Stomach smooth muscle (tissue), 2 donors: ENCODE measurements at regions not wholly inside any gene's neighbourhood (a gene's known extent, or its start where the extent isn't known, plus 50 kb on each side); places are given as distances from the start of the nearest gene placed in this dataset.
A peak's percentile ranks its signal among the peaks of the same experiment; 100 is the strongest.

Source experiments
- H3K27ac ChIP-seq: one replicate; pipeline ENCODE4 v1.7.0; 2013; ENCODE audit warnings: mild to moderate bottlenecking, low read length, inconsistent platforms
- H3K27me3 ChIP-seq, 2 donors: one replicate each; pipeline ENCODE4 v1.7.0; 2013; ENCODE audit warnings: low read length in 2 of 2; ENCODE audit not compliant: insufficient read depth in 2 of 2, control insufficient read depth in 1 of 2
- H3K36me3 ChIP-seq, 2 donors: one replicate each; pipeline ENCODE4 v1.7.0; 2013; ENCODE audit warnings: low read length in 2 of 2; ENCODE audit not compliant: control insufficient read depth in 2 of 2, insufficient read depth in 2 of 2
- H3K4me1 ChIP-seq: one replicate; pipeline ENCODE4 v1.7.0; 2013; ENCODE audit warnings: low read length; ENCODE audit not compliant: control insufficient read depth, insufficient read depth
- H3K4me3 ChIP-seq, 2 donors: one replicate each; pipeline ENCODE4 v1.7.0; 2013; ENCODE audit warnings: low read length in 2 of 2
- H3K9ac ChIP-seq, 2 donors: one replicate each; pipeline ENCODE4 v1.7.0; 2013; ENCODE audit warnings: low read length in 2 of 2, mild to moderate bottlenecking in 1 of 2
- H3K9me3 ChIP-seq, 2 donors: one replicate each; pipeline ENCODE4 v1.7.0; 2013; ENCODE audit warnings: low read length in 2 of 2; ENCODE audit not compliant: control insufficient read depth in 2 of 2
- donor health status: healthy.
- donor health status: Pancreatic carcinoma.

GRCh38 chr1:234535763-234536515 is 57.0 kb upstream of the TARBP1 start:
- Histone ChIP-seq H3K4me1 (peaks cover 99% of the 10 kb centered on the region), H3K9ac (peak overlapping the region; percentile 61 to 89), H3K36me3 (no peaks in the 10 kb centered on the region), H3K27ac (peak overlapping the region; percentile 100), H3K9me3 (no peaks in the 10 kb centered on the region), H3K4me3 (peak overlapping the region; percentile 12 to 44), H3K27me3 (no peaks in the 10 kb centered on the region)

DNA sequence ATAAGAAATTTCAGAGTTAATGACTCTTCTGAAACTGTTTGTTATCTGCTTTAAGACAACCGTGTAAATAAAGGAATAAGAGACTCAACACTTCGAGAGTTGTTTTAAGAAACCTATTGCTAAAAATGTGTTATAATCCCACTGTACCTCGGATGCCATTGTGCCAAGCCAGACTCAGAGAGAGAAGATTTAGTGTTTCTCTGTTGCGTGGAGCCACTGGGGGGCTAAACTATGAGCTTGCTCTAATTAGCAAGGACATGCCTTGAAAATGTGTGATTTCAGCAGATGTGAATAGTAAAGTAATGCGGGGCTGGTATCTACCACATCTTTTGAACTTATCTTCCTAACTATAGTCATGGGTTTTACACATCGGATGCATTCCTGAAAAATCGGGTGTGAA is 56.2 kb upstream of the TARBP1 start:
- Histone ChIP-seq H3K9ac (peak overlapping the region; percentile 48 to 74), H3K27ac (peak overlapping the region; percentile 100), H3K36me3 (no peaks in the 10 kb centered on the region), H3K4me3 (peak overlapping the region; percentile 12 to 44), H3K4me1 (peaks cover 99% of the 10 kb centered on the region), H3K27me3 (no peaks in the 10 kb centered on the region), H3K9me3 (no peaks in the 10 kb centered on the region)

- Histone ChIP-seq H3K36me3 (no peaks in the 10 kb centered on the region), H3K4me1 (peaks cover 97% of the 10 kb centered on the region), H3K27ac (peak overlapping the region; percentile 100), H3K9ac (peak overlapping the region; percentile 51 to 94), H3K4me3 (peak overlapping the region; percentile 12 to 15), H3K27me3 (no peaks in the 10 kb centered on the region), H3K9me3 (no peaks in the 10 kb centered on the region)
Measured at GRCh38 chr1:234533975-234534876, 55.2 kb upstream of the TARBP1 start.

- Histone ChIP-seq H3K4me1 (peaks cover 96% of the 10 kb centered on the region), H3K9ac (peak overlapping the region; percentile 64 to 94), H3K9me3 (no peaks in the 10 kb centered on the region), H3K27ac (peak overlapping the region; percentile 100), H3K27me3 (no peaks in the 10 kb centered on the region), H3K4me3 (peak overlapping the region in 1 of 2 donors; percentile 4), H3K36me3 (no peaks in the 10 kb centered on the region)
Measured at GRCh38 chr1:234533034-234533891, 54.3 kb upstream of the TARBP1 start.

DNA sequence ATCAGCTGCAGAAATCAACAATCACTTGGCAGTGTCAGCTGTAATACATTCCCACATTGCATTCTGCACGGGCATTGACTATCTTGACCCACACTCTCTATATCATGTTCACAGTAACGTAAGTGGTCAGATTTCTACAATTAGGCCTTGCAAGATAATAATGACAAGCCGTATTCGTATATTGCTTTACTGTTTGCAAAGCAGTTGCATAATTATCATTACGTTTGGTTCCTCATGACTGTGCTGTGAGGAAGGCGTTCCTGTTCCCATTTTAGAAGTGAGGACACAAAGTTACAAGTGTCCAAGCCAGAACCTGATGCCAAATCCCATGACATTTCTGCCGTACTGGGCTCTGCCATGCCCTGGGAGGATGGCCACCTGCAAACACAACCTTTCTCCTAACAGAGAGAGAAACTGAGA is 53.5 kb upstream of the TARBP1 start:
- Histone ChIP-seq H3K4me3 (peak overlapping the region; percentile 2 to 4), H3K36me3 (no peaks in the 10 kb centered on the region), H3K27me3 (no peaks in the 10 kb centered on the region), H3K27ac (peak overlapping the region; percentile 100), H3K4me1 (peaks cover 88% of the 10 kb centered on the region), H3K9ac (peak overlapping the region; percentile 64 to 94), H3K9me3 (no peaks in the 10 kb centered on the region)

GRCh38 chr1:234531151-234531635 is 52.2 kb upstream of the TARBP1 start:
- peak overlapping the region in 1 of 2 donors; percentile 69 for H3K4me3 ChIP-seq
- no peaks in the 10 kb centered on the region for H3K9me3 ChIP-seq
- H3K9ac ChIP-seq, result peak overlapping the region; percentile 64 to 94
- H3K4me1 ChIP-seq, result peaks cover 75% of the 10 kb centered on the region
- H3K27ac ChIP-seq, result peak overlapping the region; percentile 100
- H3K27me3 ChIP-seq, result no peaks in the 10 kb centered on the region
- H3K36me3 ChIP-seq, result no peaks in the 10 kb centered on the region

GRCh38 chr1:234530672-234531071 is 51.7 kb upstream of the TARBP1 start:
- Histone ChIP-seq H3K27me3 (no peaks in the 10 kb centered on the region), H3K4me3 (peak overlapping the region in 1 of 2 donors; percentile 69), H3K27ac (peak overlapping the region; percentile 100), H3K36me3 (no peaks in the 10 kb centered on the region), H3K9me3 (no peaks in the 10 kb centered on the region), H3K4me1 (peaks cover 70% of the 10 kb centered on the region), H3K9ac (peak overlapping the region in 1 of 2 donors; percentile 64)

GRCh38 chr1:234529950-234530237 is 50.9 kb upstream of the TARBP1 start:
- Histone ChIP-seq H3K9ac (no peak overlapping the region), H3K9me3 (no peaks in the 10 kb centered on the region), H3K36me3 (no peaks in the 10 kb centered on the region), H3K27ac (peak overlapping the region; percentile 46), H3K27me3 (no peaks in the 10 kb centered on the region), H3K4me3 (peak overlapping the region in 1 of 2 donors; percentile 22), H3K4me1 (peaks cover 62% of the 10 kb centered on the region)

GRCh38 chr1:234529095-234529949 is 50.3 kb upstream of the TARBP1 start:
- Histone ChIP-seq H3K27ac (peak overlapping the region; percentile 59), H3K9ac (peak overlapping the region in 1 of 2 donors; percentile 42), H3K4me1 (peaks cover 56% of the 10 kb centered on the region), H3K27me3 (no peaks in the 10 kb centered on the region), H3K36me3 (no peaks in the 10 kb centered on the region), H3K4me3 (peak overlapping the region in 1 of 2 donors; percentile 22), H3K9me3 (no peaks in the 10 kb centered on the region)
